ENCODE measurements at regions not wholly inside any gene's neighbourhood (a gene's known extent, or its start where the extent isn't known, plus 50 kb on each side); places are given as distances from the start of the nearest gene placed in this dataset.

GRCh38 chr9:129467004-129467588 is 153.8 kb downstream of the C9orf50 start:
- TF ChIP-seq IRF3 (IDR thresholded peaks at IDR 0.05; ENCODE audit: low read depth, low read length) (no peak), CTCF (IDR thresholded peaks at IDR 0.05) (no peak), EP300 (IDR thresholded peaks at IDR 0.05; ENCODE audit: borderline replicate concordance in 1 of 2, low read depth in 1 of 2, low read length in 1 of 2) (no peak), RCOR1 (IDR thresholded peaks at IDR 0.05; ENCODE audit: low read length) (no peak), TAF1 (IDR thresholded peaks at IDR 0.05; ENCODE audit: borderline replicate concordance, low read depth, low read length) (no peak), SMC3 (IDR thresholded peaks at IDR 0.05; ENCODE audit: low read depth, low read length) (no peak), FOSL2 (IDR thresholded peaks at IDR 0.05; ENCODE audit: borderline replicate concordance, low read depth) (no peak), RXRA (IDR thresholded peaks at IDR 0.05; ENCODE audit: borderline replicate concordance, low read depth) (no peak), GABPA (IDR thresholded peaks at IDR 0.05; ENCODE audit: low read depth) (no peak), YY1 (IDR thresholded peaks at IDR 0.05; ENCODE audit: low read depth) (no peak), POLR2AphosphoS5 (IDR thresholded peaks at IDR 0.05; ENCODE audit: low read depth, low read length) (no peak), MXI1 (IDR thresholded peaks at IDR 0.05; ENCODE audit: low read depth, low read length) (no peak), CHD2 (IDR thresholded peaks at IDR 0.05; ENCODE audit: low read length, partially characterized antibody) (no peak), EZH2phosphoT487 (IDR thresholded peaks at IDR 0.05; ENCODE audit: borderline replicate concordance, low read depth) (no peak)
